GM12874 (cell line): ENCODE measurements at regions not wholly inside any gene's neighbourhood (a gene's known extent, or its start where the extent isn't known, plus 50 kb on each side); places are given as distances from the start of the nearest gene placed in this dataset.

Experiments
- TF ChIP-seq, protein P1 (sequence below): IDR thresholded peaks from 2 replicates; pipeline ENCODE4 v1.5.1; 2011; ENCODE audit warnings: low read depth, mild to moderate bottlenecking, control low read depth, low read length, moderate library complexity; ENCODE audit not compliant: insufficient read depth

DNA sequence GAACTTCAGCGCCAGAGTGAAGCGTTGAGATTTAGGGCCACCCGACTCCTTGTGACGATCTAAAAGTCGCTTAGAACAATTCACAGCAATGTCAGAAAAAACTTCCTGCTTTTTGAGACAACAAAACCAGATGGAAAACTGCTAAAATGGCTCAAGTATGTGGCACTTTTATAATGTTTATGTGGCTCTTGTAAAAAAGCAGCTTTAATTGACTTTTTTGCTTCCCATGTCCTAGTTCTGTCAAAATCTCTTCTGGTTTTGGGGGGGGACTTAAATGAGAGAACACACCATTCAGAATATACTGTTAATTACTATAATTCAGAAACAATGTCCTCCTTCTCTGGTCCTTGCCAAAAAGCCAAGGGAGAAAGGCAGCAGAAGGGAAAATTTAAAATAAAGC, 154.7 kb upstream of the LSM14A start:
- TF ChIP-seq, protein P1, sequence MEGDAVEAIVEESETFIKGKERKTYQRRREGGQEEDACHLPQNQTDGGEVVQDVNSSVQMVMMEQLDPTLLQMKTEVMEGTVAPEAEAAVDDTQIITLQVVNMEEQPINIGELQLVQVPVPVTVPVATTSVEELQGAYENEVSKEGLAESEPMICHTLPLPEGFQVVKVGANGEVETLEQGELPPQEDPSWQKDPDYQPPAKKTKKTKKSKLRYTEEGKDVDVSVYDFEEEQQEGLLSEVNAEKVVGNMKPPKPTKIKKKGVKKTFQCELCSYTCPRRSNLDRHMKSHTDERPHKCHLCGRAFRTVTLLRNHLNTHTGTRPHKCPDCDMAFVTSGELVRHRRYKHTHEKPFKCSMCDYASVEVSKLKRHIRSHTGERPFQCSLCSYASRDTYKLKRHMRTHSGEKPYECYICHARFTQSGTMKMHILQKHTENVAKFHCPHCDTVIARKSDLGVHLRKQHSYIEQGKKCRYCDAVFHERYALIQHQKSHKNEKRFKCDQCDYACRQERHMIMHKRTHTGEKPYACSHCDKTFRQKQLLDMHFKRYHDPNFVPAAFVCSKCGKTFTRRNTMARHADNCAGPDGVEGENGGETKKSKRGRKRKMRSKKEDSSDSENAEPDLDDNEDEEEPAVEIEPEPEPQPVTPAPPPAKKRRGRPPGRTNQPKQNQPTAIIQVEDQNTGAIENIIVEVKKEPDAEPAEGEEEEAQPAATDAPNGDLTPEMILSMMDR: no peak

DNA sequence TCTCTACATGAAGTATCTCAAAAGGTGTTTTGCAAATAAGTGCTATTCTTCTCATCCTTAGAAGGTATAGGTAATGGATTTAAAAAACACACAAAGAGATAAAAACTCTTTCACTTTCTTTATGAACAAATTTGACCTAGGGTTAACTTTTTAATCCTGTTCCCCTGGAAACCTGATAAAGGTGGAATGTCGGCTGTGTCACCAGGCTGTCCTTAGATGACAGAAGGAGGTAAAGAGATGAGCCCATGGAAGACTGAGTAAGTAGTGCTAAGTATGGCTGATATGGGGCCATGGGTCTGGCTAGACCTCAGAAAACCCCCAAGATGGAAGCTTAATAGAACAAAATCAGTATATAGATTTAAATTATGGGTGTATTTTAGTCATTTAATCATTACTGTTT, 153.8 kb upstream of the LSM14A start:
- TF ChIP-seq, protein P1: no peak

DNA sequence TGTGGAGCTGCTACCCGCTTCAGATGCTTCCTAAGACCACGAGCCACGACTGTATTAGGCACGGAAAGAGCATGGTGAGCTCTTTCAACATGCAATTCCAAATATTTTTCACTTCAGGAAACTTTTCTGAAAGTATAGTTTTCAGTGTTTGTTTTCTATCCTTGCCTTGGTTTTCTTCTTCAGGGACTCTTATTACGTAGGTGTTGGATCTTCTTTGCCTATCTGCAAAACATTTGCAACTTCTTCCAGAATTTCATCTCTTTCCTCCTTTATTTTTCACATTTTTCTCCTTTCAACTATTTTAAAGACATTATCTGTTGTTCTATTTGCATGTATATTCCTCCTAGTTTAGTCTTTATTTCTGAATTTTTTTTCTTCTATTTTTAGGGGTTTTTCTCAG, 148.9 kb upstream of the LSM14A start:
- TF ChIP-seq, protein P1: no peak

DNA sequence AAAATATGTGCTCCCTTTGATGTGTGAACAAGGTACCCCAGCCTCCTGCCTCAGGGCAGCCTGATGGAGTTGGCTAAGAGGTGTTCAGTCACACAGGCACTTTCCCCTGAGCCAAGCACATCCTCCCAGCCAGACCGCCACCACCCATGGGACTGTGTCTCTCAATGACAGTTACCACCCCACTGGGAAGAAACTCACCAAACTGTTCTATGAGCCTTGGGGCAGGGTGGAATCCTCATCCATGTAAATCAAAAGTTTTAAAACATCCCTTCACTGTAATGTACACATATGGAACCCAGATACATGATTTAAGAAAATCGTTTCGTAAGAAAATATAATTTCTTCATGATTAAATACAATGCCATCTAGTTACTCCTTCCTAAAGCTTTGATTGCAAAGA, 138.4 kb upstream of the LSM14A start:
- TF ChIP-seq, protein P1: no peak

DNA sequence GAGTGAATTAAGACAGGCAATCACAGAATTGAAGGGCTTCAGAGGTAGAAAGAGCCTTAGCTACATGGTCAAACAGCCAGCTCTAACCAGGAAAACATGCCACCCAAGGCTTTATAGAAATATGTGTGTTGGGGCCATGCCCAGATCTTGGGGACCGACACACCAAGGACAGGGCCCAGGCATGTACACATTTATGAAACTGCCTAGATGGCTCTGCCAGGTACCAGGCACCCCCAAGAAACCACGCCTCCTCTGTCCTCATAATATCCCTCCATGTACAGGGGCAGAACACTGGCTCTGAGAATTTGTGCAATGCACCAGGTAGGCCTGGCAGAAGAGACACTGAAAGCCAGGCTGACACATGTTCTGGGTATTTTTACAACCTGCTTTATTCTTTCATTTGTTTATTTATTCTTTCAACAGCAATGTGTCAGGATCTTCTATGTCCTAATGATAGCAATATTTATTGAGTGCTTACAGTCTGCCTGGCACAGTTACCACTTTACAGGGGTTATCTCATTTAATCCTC, 137.9 kb upstream of the LSM14A start:
- TF ChIP-seq, protein P1: no peak

DNA sequence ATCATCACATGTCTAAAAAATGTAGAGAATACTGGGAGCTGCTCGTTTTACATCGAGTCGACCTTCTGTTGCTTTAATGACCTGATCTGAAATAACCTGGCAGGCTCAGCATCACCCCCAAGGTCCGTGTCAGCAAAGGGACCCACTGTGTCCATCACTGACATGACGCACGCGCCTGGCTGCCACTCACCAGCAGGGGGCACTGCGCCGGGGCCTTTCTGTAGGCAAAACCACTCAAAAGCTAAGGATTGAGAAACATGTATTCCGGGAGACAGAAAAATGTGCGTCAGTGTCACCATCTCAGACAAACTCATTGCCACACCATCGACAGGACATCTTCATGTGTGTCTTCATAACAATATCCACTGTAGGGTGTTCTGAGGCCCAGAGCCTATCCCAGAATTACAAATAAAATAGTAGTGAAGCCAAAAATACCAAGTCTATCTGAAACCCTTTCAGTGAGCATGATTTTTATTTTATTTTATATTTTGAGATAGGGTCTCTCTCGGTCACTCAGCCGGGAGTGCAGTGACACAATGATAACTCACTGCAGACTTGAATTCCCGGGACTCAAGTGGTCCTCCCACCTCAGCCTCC, 130.3 kb upstream of the LSM14A start:
- TF ChIP-seq, protein P1: peak; percentile 96

DNA sequence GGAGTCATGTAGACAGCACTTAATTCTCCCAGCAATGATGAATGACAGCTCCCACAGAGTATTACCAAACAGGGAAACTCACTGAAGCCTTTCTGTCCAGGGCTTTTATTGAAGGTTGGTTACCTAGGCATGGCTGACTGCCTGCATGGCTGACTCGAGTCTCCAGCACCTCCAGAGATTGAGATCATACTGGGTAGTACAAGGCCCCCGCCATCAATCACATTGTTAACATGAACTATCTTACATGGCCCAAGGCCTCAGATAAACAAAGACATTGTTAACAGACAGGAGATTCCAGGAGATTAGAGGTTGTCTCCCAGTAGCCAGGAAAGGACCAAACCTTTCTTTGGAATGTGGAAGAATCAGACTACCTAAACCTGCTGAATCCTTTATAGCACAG, 128.3 kb upstream of the LSM14A start:
- TF ChIP-seq, protein P1: no peak
